Gastroesophageal sphincter (tissue), 3 donors: ENCODE measurements at regions not wholly inside any gene's neighbourhood (a gene's known extent, or its start where the extent isn't known, plus 50 kb on each side); places are given as distances from the start of the nearest gene placed in this dataset.

Experiments
- CTCF ChIP-seq, 4 experiments: fragments of 200-600 bp in 2 of 4; fragments of 450-650 bp in 2 of 4; sonication (generic) in 1 of 4; IDR thresholded peaks; one replicate each; pipeline ENCODE4 v1.5.1; 2017 to 2019; ENCODE audit warnings: antibody characterized with exemption in 4 of 4, mild to moderate bottlenecking in 2 of 4, moderate library complexity in 2 of 4
- EP300 ChIP-seq: sonication (generic); formaldehyde crosslinking; IDR thresholded peaks from one replicate; pipeline ENCODE4 v1.6.1; 2017; ENCODE audit warnings: antibody characterized with exemption, mild to moderate bottlenecking
- POLR2AphosphoS5 ChIP-seq: sonication (generic); formaldehyde crosslinking; IDR thresholded peaks from one replicate; pipeline ENCODE4 v1.6.1; 2017; ENCODE audit warnings: antibody characterized with exemption

- TF ChIP-seq CTCF (IDR thresholded peaks at IDR 0.05): no peak
- TF ChIP-seq EP300: no peak
- TF ChIP-seq POLR2AphosphoS5: no peak
Measured at GRCh38 chr7:96823274-96823673, 113.6 kb upstream of the SEM1 start.
